ENCODE measurements at regions not wholly inside any gene's neighbourhood (a gene's known extent, or its start where the extent isn't known, plus 50 kb on each side); places are given as distances from the start of the nearest gene placed in this dataset.

DNA sequence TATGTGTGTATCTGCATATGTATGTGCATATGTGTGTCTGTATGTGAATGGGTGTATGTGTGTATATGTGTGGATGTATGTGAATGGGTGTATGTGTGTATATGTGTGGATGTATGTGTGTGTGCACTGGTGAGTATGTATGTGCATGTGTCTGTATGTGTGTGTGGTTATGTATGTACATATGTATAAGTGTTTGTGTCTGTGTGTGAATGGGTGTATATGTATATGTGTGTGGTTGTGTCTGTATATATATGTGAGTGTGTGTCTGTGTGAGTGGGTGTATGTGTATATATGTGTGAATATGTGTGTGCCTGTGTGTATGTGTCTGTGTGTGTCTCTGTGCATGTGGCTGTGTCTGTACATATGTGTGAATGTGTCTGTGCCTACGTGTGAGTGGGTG is 748.4 kb upstream of the HS6ST1 start:
- no peak overlapping the region for H2AFZ ChIP-seq (ENCODE audit: low read depth)
- TF ChIP-seq, protein P1, sequence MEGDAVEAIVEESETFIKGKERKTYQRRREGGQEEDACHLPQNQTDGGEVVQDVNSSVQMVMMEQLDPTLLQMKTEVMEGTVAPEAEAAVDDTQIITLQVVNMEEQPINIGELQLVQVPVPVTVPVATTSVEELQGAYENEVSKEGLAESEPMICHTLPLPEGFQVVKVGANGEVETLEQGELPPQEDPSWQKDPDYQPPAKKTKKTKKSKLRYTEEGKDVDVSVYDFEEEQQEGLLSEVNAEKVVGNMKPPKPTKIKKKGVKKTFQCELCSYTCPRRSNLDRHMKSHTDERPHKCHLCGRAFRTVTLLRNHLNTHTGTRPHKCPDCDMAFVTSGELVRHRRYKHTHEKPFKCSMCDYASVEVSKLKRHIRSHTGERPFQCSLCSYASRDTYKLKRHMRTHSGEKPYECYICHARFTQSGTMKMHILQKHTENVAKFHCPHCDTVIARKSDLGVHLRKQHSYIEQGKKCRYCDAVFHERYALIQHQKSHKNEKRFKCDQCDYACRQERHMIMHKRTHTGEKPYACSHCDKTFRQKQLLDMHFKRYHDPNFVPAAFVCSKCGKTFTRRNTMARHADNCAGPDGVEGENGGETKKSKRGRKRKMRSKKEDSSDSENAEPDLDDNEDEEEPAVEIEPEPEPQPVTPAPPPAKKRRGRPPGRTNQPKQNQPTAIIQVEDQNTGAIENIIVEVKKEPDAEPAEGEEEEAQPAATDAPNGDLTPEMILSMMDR (conservative IDR thresholded peaks at IDR 0.05; ENCODE audit: low read depth, low read length), result no peak
- no peaks in the 10 kb centered on the region for H3K79me2 ChIP-seq (ENCODE audit: insufficient read depth, low read depth)
- no peaks in the 10 kb centered on the region for H4K20me1 ChIP-seq (ENCODE audit: insufficient read depth)
- no peaks in the 10 kb centered on the region for H3K27me3 ChIP-seq (ENCODE audit: insufficient read depth, low read depth)
- H3K27ac ChIP-seq, result no peak overlapping the region
- H3K4me1 ChIP-seq (ENCODE audit: low read depth, poor library complexity, severe bottlenecking), result no peaks in the 10 kb centered on the region
- H3K4me3 ChIP-seq (IDR thresholded peaks at IDR 0.05; ENCODE audit: insufficient read depth, low read depth, low read length), result no peak overlapping the region
- no peak overlapping the region for H3K4me2 ChIP-seq
- H3K36me3 ChIP-seq (ENCODE audit: insufficient read depth), result no peaks in the 10 kb centered on the region
- no peak overlapping the region for H3K9ac ChIP-seq

DNA sequence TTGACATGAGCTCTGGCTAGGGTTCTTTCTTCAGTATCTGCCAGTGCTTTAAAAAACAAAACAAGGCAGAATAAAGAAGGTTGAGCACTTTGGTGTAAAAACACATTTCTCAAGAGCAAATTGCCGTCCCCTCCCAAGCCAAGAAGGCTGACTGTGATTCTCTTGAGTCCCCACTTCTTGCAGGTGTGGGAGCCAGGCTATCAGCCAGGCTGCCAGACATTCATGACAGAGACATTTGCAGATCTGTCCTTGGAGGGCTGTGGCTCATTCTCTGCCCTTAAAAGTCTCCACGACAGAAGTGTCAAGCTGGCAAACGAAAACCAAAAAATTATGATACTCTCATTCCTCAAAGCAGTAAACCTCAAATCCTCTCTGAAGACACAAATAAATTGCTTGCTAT is 749.3 kb upstream of the HS6ST1 start:
- Histone ChIP-seq H4K20me1 (ENCODE audit: insufficient read depth) (no peaks in the 10 kb centered on the region), H3K4me3 (IDR thresholded peaks at IDR 0.05; ENCODE audit: insufficient read depth, low read depth, low read length) (no peak overlapping the region), H3K27me3 (ENCODE audit: insufficient read depth, low read depth) (no peaks in the 10 kb centered on the region), H2AFZ (ENCODE audit: low read depth) (no peak overlapping the region), H3K9ac (no peak overlapping the region), H3K36me3 (ENCODE audit: insufficient read depth) (no peaks in the 10 kb centered on the region), H3K27ac (no peak overlapping the region), H3K79me2 (ENCODE audit: insufficient read depth, low read depth) (no peaks in the 10 kb centered on the region), H3K4me1 (ENCODE audit: low read depth, poor library complexity, severe bottlenecking) (no peaks in the 10 kb centered on the region), H3K4me2 (no peak overlapping the region)
- TF ChIP-seq, protein P1 (conservative IDR thresholded peaks at IDR 0.05; ENCODE audit: low read depth, low read length), result no peak

DNA sequence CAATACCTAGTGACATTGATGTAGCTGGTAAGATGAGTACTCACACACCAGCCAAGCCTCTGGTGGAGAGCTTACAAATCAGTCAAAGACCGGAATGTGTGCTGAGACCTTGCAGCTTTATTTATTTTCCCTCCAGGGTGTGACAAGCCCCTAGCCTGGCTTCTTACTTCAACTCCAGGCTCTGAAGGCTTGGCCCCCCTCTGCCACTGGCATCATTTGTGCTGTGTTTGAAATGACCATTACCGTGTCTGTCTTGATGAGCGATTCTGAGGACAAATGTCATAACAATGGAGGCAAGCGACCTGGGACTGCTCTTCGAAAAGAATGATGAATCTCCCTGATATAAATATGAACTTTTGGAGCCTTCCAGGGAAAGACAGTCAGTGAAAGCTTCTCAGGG is 749.9 kb upstream of the HS6ST1 start:
- TF ChIP-seq, protein P1 (conservative IDR thresholded peaks at IDR 0.05; ENCODE audit: low read depth, low read length), result no peak
- H3K4me2 ChIP-seq, result no peak overlapping the region
- H3K27ac ChIP-seq, result no peak overlapping the region

DNA sequence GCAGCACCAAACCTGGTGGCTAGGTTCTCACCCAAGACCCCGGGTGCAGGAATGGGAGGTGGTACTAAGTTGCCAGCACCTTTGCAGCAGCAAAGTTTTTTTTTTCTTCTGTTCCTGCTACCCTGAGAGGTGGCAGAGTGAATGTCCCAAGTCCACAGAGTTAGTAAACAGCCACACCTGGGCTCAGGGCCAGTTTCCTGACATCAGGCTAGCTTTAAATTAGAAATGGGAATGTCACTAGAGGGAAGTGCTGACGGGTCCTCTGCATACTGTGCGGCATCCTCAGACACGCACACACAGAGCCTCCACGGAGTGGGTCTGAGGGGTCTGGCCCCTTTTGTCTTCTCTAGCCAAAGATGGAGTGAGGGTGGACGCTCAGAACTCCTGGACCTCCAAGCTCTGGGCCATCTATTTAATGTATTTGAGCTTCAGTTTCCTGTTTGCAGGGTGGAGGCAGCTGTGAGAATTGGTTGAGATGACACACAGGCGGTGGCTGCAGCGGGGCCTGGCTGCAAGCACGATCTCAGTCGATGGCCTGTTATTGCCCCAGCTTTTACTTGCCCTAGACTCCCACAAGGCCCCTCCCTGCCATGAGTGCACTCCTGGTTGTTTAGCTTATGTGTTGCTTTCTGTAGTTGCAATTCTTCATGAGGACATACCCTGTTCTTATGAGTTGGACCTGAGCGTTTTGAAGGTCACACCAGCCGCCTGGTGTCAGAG is 751.4 kb upstream of the HS6ST1 start:
- TF ChIP-seq, protein P1 (conservative IDR thresholded peaks at IDR 0.05; ENCODE audit: low read depth, low read length), result no peak
- H3K36me3 ChIP-seq (ENCODE audit: insufficient read depth), result no peaks in the 10 kb centered on the region
- H2AFZ ChIP-seq (ENCODE audit: low read depth), result no peak overlapping the region
- no peaks in the 10 kb centered on the region for H3K27me3 ChIP-seq (ENCODE audit: insufficient read depth, low read depth)
- H3K4me2 ChIP-seq, result no peak overlapping the region
- no peaks in the 10 kb centered on the region for H4K20me1 ChIP-seq (ENCODE audit: insufficient read depth)
- H3K79me2 ChIP-seq (ENCODE audit: insufficient read depth, low read depth), result no peaks in the 10 kb centered on the region
- H3K4me3 ChIP-seq (IDR thresholded peaks at IDR 0.05; ENCODE audit: insufficient read depth, low read depth, low read length), result no peak overlapping the region
- H3K9ac ChIP-seq, result no peak overlapping the region
- no peaks in the 10 kb centered on the region for H3K4me1 ChIP-seq (ENCODE audit: low read depth, poor library complexity, severe bottlenecking)
- no peak overlapping the region for H3K27ac ChIP-seq

More for the DNA sequence above, 749.9 kb upstream of the HS6ST1 start:
- no peaks in the 10 kb centered on the region for H3K4me1 ChIP-seq (ENCODE audit: low read depth, poor library complexity, severe bottlenecking)
- H3K9ac ChIP-seq, result no peak overlapping the region
- no peak overlapping the region for H3K4me3 ChIP-seq (IDR thresholded peaks at IDR 0.05; ENCODE audit: insufficient read depth, low read depth, low read length)
- H3K27me3 ChIP-seq (ENCODE audit: insufficient read depth, low read depth), result no peaks in the 10 kb centered on the region
- no peaks in the 10 kb centered on the region for H3K36me3 ChIP-seq (ENCODE audit: insufficient read depth)
- H2AFZ ChIP-seq (ENCODE audit: low read depth), result no peak overlapping the region
- no peaks in the 10 kb centered on the region for H4K20me1 ChIP-seq (ENCODE audit: insufficient read depth)
- no peaks in the 10 kb centered on the region for H3K79me2 ChIP-seq (ENCODE audit: insufficient read depth, low read depth)

All from KMS-11 (cell line).